HL-60/S4 treated with retinoic acid at 250 ng/mL for 4 days and 3 days (cell line): ENCODE measurements at regions not wholly inside any gene's neighbourhood (a gene's known extent, or its start where the extent isn't known, plus 50 kb on each side); places are given as distances from the start of the nearest gene placed in this dataset.

ENCODE experiments used
- in situ Hi-C: fragments of 300-500 bp; cut with MboI; formaldehyde crosslinking; loops from 2 replicates; pipeline ENCODE4 v1.7.0; 2022; ENCODE audit warnings: low sequenced_read_pairs

DNA sequence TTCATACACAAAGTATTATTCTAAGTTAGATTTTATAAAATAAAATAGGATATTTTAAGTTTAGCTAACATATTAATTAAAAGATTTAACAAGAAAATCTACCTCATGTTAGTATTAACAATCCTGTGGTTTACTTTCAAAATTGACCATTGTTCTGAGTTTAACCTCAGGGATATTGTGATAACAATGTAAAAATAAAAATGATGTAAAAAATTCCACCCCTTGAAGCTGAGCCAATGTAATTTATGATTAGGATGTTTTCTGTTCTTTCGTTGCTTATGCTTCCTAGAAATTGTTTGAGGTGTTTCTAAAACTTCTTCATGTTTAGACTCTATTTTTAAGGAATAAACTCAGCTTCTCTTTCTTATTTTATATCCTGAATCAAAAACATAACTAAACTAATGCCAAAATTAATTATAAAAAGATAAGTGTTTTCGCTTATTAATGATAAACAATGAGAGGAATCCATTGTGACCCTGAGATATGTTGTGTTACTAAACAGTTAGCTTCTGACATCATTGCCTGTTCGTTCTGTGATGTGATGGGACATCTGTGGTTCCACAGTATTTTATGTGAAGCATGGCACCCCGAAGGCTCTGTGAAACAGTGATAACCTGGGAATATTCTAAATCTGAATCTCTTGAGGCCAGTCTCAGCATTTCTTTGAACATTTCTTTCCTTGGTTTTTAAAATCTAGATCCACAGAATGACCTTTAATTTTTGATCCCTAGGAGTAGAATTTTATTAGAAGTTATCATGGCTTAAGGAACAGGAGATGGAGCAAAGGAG is 340.8 kb downstream of the ARL4A start:
- in situ Hi-C loops: no loop called here

GRCh38 chr7:13028825-13029099 is 341.3 kb downstream of the ARL4A start:
- in situ Hi-C loops: no loop called here

GRCh38 chr7:13031468-13031867 is 344.0 kb downstream of the ARL4A start:
- in situ Hi-C loops: no loop called here

- in situ Hi-C loops: no loop called here
These were observed 344.7 kb downstream of the ARL4A start for GRCh38 chr7:13032084-13032483.

GRCh38 chr7:13032576-13032975 is 345.1 kb downstream of the ARL4A start:
- in situ Hi-C loops: no loop called here

DNA sequence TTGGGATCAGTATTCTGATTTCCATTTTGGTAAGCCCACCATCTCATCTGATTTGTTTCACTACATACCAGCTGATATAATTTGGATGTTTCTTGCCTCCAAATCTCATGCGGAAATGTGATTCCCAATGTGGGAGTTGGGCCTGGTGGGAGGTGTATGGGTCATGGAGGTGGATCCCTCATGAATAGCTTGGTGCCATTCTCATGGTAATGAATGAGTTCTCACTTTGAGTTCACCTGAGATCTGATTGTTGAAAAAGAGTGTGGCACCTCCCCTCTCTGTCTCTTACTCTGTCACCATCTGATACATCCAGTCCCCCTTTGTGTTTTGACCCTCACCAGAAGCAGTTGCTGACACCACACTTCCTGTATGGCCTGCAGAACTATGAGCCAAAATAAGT is 347.3 kb downstream of the ARL4A start:
- in situ Hi-C loops: no loop called here

GRCh38 chr7:13035233-13035632 is 347.8 kb downstream of the ARL4A start:
- in situ Hi-C loops: no loop called here

- in situ Hi-C loops: no loop called here
These were observed 348.9 kb downstream of the ARL4A start for GRCh38 chr7:13036256-13036780.

- in situ Hi-C loops: no loop called here
These were observed 349.8 kb downstream of the ARL4A start for GRCh38 chr7:13037216-13037615.

- in situ Hi-C loops: no loop called here
These were observed 354.0 kb downstream of the ARL4A start for GRCh38 chr7:13041368-13041988.

DNA sequence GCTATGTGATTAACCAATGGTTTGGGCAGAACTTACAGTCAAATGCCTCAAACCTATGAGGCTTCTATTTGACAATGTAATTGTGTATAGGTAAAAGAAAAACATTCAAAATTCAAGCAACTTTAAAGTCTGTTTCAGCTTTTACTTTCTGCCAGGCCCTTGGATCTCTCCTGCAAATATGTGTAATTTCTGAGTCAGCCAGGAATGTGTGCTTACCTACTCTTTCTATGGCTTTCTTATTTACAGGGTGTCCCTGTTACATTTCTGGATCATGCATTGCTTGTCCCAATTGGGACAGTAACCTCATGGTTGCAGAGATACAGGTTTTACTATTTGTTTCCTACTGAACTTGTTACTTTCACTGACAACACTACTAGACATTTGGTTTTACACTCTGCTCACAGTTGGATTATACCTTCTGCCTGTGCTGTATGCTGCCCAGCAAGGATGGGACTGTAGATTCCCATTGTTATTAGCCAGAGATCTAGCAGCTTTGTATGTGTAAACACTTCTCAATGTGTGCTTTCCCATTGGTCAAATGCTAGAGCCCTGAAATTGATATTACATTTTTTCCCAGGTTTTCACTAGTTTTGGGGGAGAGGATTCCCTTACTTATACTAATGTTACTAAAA is 355.3 kb downstream of the ARL4A start:
- in situ Hi-C loops: no loop called here

DNA sequence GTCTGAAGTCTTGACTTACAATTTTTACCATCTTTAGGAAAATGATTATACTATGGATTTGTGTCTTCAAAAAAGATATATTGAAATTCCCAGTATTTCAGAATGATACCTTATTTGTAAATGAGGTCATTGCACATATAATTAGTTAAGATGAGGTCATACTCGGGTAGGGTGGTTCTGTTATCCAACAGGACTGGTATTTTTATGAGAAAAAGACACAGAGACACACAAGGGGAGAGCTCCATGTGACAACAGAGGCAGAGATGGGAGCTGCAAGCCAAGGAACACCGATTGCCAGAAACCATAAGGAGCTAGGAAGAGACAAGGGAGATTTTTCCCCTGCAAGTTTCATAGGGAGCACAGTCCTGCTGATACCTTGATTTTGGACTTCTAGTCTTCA is 356.9 kb downstream of the ARL4A start:
- in situ Hi-C loops: no loop called here

GRCh38 chr7:13047061-13047460 is 359.6 kb downstream of the ARL4A start:
- in situ Hi-C loops: no loop called here

DNA sequence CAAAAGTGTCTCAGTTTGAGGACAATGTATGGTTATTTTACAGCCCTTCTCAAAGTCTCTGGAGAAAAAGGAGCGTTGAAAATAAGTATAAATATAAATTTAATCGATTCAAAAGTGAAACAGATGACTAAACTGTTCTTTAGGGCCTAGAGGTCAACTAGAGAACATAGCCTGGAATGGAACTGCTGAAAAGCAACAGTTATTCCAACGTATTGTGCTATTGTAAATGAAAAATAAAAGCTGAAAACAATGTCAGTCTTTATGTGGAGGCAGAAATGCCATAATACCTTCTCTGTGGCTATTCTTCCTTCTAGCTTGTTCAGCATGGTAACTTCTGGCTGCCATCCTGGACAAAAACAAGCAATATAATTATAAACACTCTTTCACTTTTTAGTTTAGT is 362.5 kb downstream of the ARL4A start:
- in situ Hi-C loops: no loop called here

- in situ Hi-C loops: no loop called here
These were observed 363.3 kb downstream of the ARL4A start for GRCh38 chr7:13050703-13051102.

DNA sequence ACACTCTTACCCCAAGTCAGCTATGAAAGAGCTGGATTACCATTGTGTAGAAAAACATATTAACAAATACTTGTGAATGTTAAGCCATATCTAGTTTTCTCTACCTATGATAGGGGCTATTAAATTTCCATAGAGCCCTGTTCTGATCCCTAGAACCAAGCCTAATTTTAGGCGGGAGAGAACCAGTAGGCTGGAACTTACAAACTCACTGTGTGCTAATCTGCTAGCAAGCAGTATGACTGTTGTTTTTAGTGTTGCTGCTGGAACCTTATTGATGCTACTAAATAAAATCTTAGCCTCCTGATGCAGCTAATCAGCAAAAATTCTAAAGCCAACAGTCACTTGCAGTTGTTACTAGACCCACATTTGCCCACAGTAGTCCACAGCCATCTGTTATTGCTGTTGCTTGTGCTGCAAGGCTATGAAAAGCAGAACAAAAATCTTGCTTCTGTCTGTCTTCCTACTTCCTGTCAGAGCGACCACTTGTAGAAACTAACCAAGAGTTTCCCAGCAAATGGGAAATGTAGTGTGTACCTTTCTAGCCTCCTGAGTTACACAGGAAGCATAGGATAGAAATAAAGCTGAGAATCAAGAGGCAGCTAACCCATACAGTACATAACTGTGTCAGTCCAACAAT is 368.4 kb downstream of the ARL4A start:
- in situ Hi-C loops: no loop called here

DNA sequence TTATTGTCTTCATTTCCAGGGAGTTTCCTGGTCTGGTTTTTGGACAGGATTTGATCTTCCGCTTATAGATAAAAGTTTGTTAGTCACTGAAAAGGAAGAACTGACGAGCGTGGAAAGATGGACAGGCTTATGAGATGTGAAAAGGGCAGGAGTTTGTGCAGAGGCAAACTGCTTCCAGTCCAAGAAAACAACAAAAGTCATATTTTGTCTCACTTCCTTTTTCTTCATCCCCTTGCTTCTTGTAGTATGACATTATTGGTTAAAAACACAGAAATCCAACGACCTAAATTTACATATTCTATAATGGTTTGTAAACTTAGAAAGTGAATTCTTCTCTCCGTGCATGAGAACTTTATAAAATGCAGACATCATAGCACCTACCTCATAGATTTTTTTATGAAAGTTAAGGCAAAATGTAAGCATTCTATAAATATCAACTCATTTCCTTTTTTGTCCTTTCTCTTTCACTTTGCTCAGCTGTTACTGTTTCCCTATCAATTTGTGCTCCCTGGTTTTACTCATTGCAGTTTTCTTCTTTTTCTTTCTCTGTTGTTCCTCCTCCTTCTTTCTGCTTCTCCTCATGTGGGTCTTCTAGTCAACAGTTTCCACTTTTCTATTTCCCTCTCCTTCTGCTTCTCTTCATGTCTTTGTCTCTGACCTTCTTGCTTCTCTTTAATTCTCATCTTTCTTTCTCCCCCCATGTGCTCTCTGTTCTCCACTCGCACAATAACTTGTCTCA is 370.2 kb downstream of the ARL4A start:
- in situ Hi-C loops: no loop called here

DNA sequence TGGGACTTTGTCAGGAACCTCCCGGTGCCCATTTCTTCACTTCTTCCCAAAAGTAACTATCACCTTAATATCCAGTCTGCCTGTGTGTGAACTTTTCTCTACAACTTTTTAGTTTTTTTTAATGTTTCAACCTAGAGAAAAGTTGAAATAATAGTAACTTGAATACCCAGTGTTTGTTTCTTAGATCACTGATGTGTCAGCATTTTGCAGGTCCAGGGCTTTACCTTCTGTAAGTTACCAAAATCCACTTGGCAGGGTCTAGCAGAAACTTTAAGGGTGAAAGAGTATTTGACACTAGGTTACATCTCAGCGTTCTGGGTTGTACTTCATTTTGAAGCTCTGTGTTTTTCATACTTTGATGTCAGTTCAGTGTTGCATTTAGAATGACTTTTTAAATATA is 372.7 kb downstream of the ARL4A start:
- in situ Hi-C loops: no loop called here

DNA sequence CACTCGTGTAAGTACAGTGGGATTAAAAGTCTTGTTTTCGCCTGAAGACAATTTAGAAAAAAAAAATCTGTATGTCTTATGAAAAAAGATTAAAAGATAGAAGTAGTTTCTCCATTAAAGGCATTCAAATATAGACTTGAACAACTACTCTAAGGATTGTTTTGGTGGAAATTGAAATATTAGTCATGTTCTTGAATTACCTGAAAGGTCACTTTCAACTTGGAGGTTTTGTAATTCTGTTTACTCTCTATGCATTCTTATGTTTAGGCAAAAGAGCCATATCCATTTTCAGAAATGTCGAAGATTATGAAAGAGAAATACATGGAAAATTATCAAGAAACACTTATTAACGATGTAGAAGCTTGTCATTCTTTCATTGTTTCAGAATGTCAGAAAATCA is 373.7 kb downstream of the ARL4A start:
- in situ Hi-C loops: no loop called here

- in situ Hi-C loops: no loop called here
These were observed 375.2 kb downstream of the ARL4A start for GRCh38 chr7:13062631-13063030.

DNA sequence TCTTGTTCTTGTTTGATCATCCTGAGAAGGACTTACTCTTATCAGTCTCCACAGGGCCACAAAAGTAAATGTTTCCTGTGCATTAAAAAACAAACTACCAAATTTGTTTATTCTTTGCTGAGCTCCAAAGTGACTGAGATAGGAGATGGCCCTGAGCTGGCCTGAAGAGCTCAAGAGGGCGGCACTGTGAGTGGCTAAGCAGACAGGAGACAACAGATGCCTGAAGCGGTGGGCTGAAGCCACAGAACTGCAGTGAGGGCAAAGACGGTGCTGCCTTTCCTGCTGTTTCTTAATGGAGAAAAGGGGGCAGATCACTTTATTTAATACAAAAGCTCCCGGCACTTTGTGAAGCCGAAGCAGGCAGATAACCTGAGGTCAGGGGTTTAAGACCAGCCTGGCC is 379.6 kb downstream of the ARL4A start:
- in situ Hi-C loops: no loop called here
